DMS153 treated with DMSO at 0.1 percent for 48 hours (cell line): ENCODE measurements at regions not wholly inside any gene's neighbourhood (a gene's known extent, or its start where the extent isn't known, plus 50 kb on each side); places are given as distances from the start of the nearest gene placed in this dataset.
"Not testable (repeated sequence)": the region's sequence is repeated elsewhere in the genome, so short reads cannot be mapped to it uniquely, and the experiment has no call there.

ENCODE experiments used
- DNase-seq: peaks from one replicate; lab custom pipeline; 2025; ENCODE audit not compliant: unreplicated experiment; lab: John Stamatoyannopoulos, UW

DNA sequence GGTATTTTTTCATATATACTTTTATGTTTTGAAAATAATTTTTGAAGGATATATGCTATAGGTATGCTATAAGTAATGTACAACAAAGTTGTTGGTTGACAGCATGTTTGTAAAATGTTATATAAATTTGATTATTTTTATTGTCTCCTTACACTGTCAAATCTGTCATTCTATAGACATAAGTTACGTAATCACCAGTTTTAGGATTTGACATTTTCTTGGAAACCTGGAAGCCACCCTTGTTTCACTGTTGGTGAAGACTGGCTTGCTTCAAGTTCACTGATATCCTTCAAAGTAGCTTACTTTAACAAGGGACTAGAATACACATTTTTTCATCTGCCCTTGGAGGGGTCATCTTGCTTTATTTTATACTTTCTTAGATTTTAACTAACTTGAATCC is 1288.6 kb upstream of the EYS start:
- no peak for DNase-seq

DNA sequence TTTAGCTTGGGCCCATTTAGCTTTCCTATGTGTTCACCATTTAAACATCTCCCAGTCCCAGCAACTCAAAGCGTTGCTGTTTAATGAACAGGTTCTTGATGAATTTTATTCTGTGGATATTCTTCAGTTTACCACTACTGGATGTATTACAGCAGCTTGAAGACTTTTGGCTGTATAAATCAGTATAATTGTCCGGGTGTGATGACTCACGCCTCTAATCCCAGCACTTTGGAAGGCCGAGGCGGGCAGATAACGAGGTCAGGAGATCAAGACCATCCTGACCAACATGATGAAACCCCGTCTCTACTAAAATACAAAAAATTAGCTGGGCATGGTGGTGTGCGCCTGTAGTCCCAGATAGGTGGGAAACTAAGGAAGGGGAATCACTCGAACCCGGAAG is 1286.7 kb upstream of the EYS start:
- DNase-seq, result not testable (repeated sequence)

DNA sequence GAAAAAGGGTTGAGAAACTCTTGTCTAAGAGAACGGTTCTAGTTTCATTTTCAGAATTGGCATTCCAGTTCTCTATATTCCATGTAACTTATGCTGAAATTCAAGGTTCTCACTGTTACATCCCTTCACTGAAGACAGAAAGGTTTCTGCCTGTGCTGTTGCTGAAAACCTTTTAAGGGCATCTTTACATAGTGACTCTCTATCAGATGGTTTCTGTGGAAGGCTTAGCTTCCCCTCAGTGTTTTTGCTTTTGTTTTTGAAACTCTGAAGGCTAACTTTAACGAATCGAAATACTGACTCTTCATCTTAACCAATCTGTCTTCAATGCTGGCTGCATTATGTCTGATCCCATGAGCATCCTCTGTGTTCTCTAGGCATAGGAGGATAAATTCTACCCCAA is 1286.2 kb upstream of the EYS start:
- DNase-seq, result no peak

DNA sequence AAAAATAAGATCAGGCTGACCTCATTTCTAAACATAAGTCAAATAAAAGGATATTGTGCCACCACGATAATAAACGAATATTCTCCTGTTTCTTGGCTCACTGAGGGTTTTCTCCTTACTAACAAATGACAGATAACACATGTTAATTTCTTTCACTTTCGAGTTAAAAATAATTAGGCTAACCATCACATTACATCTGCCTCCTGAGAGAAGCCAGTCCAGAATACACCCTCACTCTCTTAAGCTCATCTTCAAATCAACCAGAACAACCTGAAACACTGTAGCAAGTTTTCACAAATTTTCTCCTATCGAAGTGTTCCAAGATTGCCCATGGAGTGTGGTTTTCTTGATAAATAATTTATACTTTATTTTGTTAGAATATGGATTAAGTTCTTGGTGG is 1285.6 kb upstream of the EYS start:
- no peak for DNase-seq

DNA sequence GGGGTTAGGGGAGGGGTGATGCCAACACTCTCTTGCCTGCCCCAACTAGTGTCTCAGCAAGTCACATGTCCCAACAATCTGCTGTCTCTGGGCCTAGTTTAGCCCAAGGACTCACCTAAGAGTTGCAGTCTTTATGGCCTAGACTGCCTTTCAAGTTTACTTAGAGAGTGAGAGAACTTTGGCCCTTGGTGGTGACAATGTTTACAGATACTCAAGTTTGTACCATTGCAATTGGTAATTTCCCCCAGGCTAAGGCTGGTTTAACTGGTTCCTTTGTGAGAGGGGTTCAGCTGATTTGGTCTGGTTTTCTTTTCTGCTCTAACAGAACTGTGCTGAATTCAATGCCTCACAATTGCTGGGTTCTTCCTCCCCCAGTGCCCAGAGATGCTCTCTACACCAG is 1279.9 kb upstream of the EYS start:
- no peak for DNase-seq

DNA sequence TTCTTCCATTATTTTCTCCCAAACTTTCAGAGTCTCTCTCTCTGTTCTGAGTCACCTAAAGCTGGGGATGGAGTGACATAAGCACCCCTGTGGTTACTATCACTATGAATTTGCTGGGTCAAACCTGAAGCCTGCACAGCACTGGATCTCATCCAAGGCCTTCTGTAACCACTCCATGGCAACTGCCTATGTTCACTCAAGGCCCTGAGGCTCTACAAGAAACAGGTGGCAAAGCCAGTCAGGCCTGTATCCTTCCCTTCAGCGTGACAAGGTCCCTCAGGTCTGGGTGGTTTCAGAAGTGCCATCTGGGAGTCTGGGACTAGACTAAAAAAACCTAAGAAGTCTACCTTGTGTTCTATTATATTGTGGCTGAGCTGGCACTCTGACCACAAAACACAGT is 1278.8 kb upstream of the EYS start:
- DNase-seq, result no peak

DNA sequence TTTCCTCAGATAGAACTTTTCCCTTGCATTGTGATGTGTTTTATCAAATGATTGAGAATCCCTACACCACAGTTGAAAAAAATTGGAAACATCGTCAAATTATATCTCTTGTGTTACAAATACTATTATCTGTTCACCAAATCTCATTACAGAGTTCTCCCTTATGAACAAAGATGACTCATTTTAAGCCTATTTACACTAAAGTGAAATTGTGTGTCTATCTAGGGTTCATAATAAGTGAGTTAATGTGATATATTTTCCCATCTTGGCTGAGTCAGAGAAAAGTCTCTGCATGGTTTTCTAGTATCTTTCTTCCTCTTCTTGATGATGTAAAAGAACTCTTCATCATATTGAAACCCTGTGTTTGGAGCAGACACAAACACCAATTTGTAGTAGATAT is 1263.3 kb upstream of the EYS start:
- no peak for DNase-seq

DNA sequence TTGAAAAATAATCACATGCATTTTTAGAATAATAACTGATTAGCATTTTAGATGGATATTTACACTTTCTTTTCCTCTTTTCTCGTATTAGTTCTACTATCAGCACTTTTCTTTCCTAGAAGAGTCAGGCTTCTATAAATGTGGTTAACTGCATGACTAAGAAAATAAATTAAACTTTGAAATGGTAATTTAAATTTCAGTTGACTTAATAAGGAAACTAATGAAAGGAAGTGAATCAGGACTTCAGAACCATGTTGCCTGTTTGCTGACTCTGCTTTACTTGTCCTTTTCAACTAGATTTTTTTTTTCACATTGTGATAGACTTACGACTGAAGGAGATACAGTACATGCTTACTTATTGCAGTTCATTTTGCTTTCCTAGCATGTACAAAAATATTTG is 1258.2 kb upstream of the EYS start:
- DNase-seq, result no peak

DNA sequence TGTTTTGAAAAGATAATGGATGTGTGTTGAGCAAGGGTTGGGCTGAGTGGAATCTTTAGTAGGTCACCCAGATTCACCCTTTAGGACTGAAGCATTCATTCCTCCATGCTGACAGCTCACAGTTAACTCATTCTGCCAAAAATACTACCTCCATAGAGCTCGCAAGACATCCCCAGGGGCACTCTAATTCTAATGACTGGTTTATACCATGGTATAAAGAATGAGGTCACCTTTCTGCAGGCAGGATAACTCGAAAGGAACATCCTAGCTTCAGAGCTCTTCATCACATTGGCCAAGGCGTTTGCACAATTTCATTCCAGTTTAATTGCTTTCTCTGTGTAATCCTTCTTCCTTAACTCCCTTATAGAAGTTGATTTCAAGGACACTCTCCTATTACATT is 1257.2 kb upstream of the EYS start:
- no peak for DNase-seq

DNA sequence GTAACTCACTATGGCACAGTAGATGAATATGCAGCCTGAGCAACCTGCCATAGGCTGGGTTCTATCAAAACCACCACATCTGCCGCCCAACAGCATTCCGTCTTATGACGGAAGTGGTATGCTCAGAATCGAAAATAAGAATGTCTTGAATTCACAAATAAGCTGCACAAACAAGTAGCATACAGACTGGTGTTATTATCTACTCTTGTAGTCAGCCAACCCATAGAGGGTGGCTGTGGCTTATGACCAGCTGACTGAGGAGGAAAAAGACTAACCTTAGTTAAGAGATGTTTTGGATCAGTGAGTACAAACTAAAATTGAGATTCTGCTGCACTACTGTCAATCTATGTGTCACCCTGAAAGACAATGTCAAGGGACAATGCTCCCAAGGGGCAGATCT is 1255.1 kb upstream of the EYS start:
- DNase-seq, result no peak

DNA sequence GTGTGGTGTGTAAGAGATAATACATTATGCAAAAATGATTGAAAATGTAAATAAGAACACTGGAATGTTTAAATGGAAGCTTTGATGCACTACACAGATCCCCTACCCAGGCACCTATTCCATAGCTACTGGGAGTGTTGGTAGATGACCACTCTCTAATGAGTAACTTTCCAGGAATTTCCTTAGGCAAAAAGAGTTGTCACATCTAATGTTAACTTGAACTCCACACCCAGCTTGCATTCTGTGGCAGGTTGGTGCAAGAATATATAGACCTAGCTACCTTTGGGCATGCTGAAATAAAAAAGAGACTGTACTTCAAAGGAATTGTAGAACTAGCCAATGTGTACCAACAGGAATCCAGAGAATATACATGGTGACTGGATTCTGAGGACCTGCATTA is 1254.2 kb upstream of the EYS start:
- no peak for DNase-seq

DNA sequence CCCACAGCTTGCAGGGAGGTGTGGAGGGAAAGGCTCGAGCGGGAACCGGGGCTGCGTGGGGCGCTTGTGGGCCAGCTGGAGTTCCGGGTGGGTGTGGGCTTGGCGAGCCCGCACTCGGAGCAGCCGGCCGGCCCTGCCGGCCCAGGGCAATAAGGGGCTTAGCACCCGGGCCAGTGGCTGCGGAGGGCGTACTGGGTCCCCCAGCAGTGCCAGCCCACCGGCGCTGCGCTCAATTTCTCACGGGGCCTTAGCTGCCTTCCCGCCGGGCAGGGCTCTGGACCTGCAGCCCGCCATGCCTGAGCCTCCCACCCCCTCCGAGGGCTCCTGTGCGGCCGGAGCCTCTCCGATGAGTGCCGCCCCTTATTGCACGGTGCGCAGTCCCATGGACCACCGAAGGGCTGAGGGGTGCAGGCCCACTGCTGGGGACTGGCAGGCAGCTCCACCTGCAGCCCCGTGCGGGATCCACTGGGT is 1242.2 kb upstream of the EYS start:
- DNase-seq, result no peak

DNA sequence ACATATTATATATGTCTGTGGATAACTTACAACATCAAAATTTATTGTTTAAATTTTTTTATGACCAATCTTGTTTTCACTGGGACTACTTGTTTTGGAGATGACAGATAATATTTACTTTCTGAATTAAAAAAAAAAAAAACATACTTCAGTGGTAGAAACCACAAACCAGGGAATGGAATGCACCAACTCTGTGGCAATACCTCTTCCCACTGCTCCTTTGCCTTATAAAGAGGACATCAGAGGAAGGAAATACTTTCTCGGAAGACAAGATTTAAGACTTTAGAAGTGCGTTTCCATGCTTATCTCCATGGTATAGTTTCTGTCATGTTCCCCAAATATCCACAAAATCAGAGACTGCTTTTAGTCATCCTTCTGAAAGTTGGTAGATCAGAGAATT is 1241.1 kb upstream of the EYS start:
- no peak for DNase-seq

DNA sequence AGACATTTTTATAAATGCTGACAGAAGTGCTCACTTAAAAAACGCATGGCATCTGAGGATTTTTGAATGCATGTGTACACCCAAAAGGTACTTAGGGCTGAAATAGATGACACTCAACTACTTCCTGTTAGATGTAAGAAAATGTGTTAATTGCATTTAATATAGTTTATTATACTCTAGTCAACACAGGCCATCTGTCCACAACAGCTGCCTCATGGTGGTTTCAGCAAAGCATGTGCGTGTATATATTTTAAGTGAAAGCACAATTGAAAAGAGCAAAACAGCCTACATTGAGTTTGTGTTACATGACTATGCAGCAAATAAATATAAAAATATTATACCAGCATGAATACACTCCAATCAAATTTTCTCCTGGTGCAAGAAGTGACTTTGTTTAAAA is 1233.0 kb upstream of the EYS start:
- DNase-seq, result peak; percentile 26

DNA sequence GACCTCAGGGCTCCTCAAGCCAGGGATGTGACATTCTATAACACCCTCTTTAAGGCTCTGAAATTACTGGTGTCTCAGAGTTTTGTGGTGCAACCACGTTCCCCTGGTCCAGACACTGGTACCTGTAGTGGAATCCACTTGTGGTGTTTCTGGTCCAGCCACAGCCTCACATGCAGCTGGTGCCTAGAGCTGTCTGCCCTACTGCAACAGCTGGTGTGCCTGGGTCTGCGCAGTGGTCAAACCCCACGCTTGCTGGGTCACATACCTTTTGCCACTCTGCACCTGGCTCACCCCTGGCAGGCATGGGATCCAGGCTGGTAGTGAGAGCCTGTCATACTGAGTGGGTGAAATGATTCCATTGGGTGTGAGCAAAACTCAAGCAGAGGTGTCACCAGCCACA is 1230.2 kb upstream of the EYS start:
- no peak for DNase-seq

DNA sequence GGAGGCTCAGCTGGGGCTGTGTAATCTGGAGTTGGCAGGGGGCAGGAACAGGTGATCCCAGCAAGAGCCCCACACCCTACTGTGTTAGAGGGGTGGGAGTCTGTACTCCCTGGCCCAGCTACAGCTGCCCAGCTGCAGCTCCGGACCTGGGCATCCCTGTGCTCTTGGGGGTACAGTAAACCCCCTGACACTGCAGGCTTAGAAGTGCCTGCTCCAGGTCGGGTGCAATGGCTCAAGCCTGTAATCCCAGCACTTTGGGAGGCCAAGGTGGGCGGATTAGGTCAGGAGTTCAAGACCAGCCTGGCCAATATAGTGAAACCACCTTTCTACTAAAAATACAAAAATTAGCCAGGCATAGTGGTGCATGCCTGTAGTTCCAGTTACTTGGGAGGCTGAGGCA is 1228.6 kb upstream of the EYS start:
- DNase-seq, result no peak

DNA sequence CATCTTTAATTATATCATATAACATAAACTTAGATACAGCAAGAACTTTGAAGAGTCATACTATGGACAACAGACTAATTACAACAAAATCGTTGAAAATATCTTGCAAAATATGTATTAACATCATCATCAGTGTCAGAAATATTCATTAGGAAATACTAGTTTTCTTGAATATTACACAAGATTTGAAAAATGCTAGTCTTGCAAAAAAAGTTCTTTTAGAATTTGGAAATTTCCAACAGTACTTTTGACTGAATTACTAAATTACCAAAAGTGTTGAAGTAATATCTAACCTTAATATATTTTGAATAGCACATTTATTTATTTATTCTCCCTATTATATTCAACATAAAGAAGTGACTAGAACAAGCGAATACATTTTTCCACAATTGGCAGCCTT is 1224.8 kb upstream of the EYS start:
- no peak for DNase-seq

DNA sequence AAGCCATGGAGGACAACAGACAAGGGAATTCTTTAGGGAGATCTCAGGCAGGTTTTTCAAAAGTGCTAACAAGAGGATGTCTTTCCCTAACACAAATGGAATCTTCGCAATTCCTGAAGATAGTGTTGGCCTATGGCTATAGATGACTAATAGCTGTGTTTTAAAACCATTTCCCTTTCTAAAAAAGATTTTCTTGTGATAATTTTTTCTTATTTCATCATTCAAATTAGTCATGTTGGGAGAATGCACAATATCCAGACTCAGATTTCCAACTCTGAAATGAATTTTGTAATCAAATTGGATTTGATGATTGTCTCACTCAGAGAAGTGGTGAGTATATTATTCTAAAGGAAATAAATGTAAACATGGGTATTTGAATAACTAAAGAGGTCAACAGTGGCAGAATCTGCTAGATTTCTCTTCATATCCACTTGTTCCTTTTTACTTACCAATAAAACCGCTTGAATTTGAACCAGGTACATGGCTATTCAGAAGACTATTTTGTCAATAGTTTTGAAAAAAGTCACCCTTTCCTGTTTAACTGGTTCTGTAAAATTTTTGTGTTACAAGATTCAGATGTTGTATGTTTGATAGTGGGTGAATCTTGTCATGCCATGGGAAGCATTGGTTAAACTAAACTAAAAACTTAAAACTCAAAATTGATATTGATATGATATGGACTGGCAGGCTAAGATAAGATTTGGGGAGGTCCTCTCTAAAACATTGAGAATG is 1223.7 kb upstream of the EYS start:
- DNase-seq, result no peak

DNA sequence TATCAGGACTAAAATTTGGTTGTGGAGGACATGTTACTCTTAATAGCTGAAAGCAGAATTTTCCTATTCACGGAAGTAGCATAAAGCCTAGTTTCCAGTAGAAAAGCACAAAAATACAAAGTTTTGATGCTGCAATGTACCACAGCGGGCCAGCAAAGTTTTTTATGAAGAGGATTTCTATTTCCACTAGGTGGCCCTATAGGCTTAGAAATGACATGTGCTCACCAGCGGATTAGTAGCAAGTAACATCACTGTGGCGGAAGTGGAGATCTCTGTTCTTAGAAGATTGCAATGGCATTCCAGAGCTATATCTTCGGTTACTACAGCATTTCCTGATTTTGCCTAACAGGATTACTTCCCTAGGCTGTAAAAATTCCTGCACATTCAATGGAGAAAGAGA is 1219.0 kb upstream of the EYS start:
- no peak for DNase-seq

DNA sequence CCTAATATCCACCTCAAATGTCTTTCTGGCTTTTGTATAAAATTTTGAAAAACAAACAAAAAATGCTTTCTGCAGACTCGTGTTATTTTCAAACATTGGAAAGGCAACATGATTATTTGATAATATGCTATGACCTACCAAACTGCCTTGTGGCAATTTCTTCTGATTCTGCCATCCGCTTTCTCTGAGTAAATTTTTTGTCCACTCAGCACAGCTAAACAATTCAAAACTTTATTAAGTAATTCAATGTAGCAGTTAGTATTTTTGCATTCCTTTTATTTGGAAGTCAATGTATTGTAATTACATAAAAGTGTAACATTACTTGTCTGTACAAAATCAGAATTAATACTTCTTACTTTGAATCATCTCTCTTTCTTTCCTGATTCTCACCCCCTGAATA is 1206.6 kb upstream of the EYS start:
- DNase-seq, result no peak

DNA sequence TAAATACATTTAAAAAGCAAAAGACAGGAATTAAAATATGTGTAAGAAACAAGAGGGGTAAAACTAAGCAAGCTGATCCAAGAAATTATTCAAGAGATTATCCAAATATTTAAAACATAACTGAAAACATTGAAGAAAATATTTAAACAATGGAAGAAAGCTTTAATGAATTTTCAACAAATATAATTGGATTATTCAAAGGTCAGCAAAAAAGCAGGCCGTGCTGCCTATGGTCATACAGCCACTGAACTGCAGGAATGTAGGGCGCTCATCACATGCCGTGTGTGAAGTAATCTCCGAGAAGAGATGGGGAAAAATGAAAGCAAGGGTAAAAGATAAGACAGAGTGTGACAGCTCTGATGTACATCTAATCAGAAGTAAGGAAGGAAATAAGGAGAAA is 1195.4 kb upstream of the EYS start:
- no peak for DNase-seq

DNA sequence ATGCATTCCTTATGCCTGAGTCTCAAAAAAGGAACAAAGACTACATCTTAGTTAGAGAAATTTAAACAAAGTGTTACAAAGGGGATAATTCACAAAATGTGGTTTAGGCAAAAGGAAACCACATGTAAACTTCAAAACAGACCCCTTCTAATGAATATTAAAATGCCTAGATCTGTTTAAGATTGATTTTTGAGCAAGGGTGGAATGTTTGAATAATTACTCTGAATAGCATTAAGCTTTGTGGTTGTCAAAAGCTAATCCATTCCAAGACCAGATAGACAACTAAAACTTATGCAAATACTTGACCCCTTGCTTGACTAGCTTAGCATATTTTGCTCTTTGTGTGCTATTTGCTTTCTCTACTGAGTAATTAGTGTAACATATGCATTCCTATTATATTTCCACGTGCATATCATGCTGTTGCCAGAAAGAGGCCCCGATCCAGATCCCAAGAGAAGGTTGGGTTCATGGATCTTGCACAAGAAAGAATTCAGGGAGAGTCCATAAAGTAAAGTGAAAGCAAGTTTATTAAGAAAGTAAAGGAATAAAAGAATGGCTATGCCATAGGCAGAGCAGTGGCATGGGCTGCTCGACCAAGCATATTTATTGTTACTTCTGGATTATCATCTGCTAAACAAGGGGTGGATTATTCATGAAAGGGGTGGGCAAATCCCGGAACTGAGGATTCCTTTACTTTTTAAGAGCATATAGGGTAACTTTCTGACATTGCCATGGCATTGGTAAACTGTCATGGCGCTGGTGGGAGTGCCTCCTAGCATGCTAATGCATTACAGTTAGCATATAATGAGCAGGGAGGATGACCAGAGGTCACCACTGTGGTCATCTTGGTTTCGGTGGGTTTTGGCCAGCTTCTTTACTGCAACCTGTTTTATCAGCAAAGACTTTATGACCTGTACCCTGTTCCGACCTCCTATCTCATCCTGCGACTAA is 1193.4 kb upstream of the EYS start:
- no peak for DNase-seq
